Spleen (tissue), 7 donors: ENCODE measurements at regions not wholly inside any gene's neighbourhood (a gene's known extent, or its start where the extent isn't known, plus 50 kb on each side); places are given as distances from the start of the nearest gene placed in this dataset.

Source experiments
- POLR2AphosphoS5 ChIP-seq, 3 donors: sonication (generic); formaldehyde crosslinking; IDR thresholded peaks; one replicate each; pipeline ENCODE4 v1.5.1; 2017; ENCODE audit warnings: antibody characterized with exemption in 3 of 3
- TF ChIP-seq, protein P1 (sequence below), 11 experiments: fragments of 200-600 bp in 7 of 11; fragments of 450-650 bp in 4 of 11; sonication (generic) in 4 of 11; IDR thresholded peaks in 8 of 11; conservative IDR thresholded peaks in 3 of 11; 1 replicate in 7 of 11; 2 replicates in 4 of 11; pipeline versions ENCODE4 v1.4.0 to v1.8.0; 2016 to 2021; ENCODE audit warnings: antibody characterized with exemption in 11 of 11, inconsistent platforms in 4 of 11, mild to moderate bottlenecking in 1 of 11
- donor health status: DM: no; HTN: no; CAD: no; lungs with moderate emphysema.
- donor health status: DM: no; HTN: no; CAD: no.
- donor health status: DM: no; HTN: no; CAD: no.

DNA sequence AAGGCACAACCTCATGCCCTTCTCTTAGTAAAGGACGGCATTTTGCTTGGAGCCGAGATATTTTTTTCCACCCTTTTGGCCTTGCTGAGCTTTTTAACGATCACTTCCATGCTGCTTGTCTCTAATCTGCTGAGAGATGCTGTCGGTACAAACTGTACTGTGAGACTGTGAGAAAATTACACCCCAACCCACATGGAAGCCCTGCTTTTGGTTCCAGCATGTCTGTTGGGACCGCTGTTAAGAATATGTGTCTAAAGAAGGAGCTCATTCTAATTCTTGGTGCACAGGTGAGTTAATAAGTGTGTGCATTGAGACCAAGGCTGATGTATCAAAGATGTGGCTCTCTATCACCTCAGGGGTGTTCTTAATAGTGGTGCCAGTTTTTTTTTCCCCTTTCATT lies 304.5 kb upstream of the MAP3K7 start:
- TF ChIP-seq, protein P1, sequence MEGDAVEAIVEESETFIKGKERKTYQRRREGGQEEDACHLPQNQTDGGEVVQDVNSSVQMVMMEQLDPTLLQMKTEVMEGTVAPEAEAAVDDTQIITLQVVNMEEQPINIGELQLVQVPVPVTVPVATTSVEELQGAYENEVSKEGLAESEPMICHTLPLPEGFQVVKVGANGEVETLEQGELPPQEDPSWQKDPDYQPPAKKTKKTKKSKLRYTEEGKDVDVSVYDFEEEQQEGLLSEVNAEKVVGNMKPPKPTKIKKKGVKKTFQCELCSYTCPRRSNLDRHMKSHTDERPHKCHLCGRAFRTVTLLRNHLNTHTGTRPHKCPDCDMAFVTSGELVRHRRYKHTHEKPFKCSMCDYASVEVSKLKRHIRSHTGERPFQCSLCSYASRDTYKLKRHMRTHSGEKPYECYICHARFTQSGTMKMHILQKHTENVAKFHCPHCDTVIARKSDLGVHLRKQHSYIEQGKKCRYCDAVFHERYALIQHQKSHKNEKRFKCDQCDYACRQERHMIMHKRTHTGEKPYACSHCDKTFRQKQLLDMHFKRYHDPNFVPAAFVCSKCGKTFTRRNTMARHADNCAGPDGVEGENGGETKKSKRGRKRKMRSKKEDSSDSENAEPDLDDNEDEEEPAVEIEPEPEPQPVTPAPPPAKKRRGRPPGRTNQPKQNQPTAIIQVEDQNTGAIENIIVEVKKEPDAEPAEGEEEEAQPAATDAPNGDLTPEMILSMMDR (IDR thresholded peaks at IDR 0.05 in 8 of 11, conservative IDR thresholded peaks at IDR 0.05 in 3 of 11): no peak
- TF ChIP-seq POLR2AphosphoS5 (IDR thresholded peaks at IDR 0.05): no peak
